ENCODE measurements at regions not wholly inside any gene's neighbourhood (a gene's known extent, or its start where the extent isn't known, plus 50 kb on each side); places are given as distances from the start of the nearest gene placed in this dataset.

- H3K27me3 Mint-ChIP-seq: no peaks in the 10 kb centered on the region
- intact Hi-C loops (cut with DNase I, micrococcal nuclease): no loop called here
- CTCF ChIA-PET: interaction anchor here (0.9 kb wide), 1 partner anchor 12 kb away, joined by 4 read pairs; no protein-coding TSS in a partner anchor
- no peaks in the 10 kb centered on the region for H3K36me3 Mint-ChIP-seq (ENCODE audit: low read depth)
- POLR2A ChIA-PET: no interaction called here
- DNase-seq (no peak), ATAC-seq (no peak)
- H3K27ac Mint-ChIP-seq: no peak overlapping the region
- H3K9me3 Mint-ChIP-seq (ENCODE audit: low read depth): no peaks in the 10 kb centered on the region
- H3K4me1 Mint-ChIP-seq: no peaks in the 10 kb centered on the region
- no peak overlapping the region for H3K4me3 Mint-ChIP-seq
These were observed 167.2 kb downstream of the C9orf152 start for GRCh38 chr9:110040788-110041187.

GRCh38 chr9:110041452-110041851 is 166.5 kb downstream of the C9orf152 start:
- Mint-ChIP-seq H3K36me3 (ENCODE audit: low read depth) (no peaks in the 10 kb centered on the region), H3K4me3 (no peak overlapping the region), H3K9me3 (ENCODE audit: low read depth) (no peaks in the 10 kb centered on the region), H3K27ac (no peak overlapping the region), H3K4me1 (no peaks in the 10 kb centered on the region), H3K27me3 (no peaks in the 10 kb centered on the region)
- ChIA-PET CTCF (interaction anchor here (0.6 to 1.1 kb wide), 3 partner anchors 11 to 18 kb away, joined by 3 to 5 read pairs (median 4); no protein-coding TSS in a partner anchor), POLR2A (no interaction called here)
- no peak for DNase-seq
- no peak for ATAC-seq
- intact Hi-C loops (cut with DNase I, micrococcal nuclease): no loop called here

GRCh38 chr9:110047232-110047954 is 160.6 kb downstream of the C9orf152 start:
- CTCF ChIA-PET: interaction anchor here (1.1 to 1.3 kb wide), 2 partner anchors 93 to 144 kb away, joined by 3 to 5 read pairs; no protein-coding TSS in a partner anchor
- POLR2A ChIA-PET: interaction anchor here (1.3 kb wide), 1 partner anchor 96 kb away, joined by 11 read pairs; no protein-coding TSS in a partner anchor
- no peaks in the 10 kb centered on the region for H3K9me3 Mint-ChIP-seq (ENCODE audit: low read depth)

GRCh38 chr9:110047955-110048402 is 160.0 kb downstream of the C9orf152 start:
- DNase-seq: no peak
- H3K27me3 Mint-ChIP-seq: peaks cover 10% of the 10 kb centered on the region
- peak overlapping the region; percentile 87 for H3K4me3 Mint-ChIP-seq
- peak overlapping the region; percentile 75 for H3K27ac Mint-ChIP-seq
- peak; percentile 59 for ATAC-seq
- ChIA-PET POLR2A (interaction anchor here (1.3 kb wide), 1 partner anchor 97 kb away, joined by 11 read pairs; no protein-coding TSS in a partner anchor), CTCF (interaction anchor here (1.1 to 1.3 kb wide), 2 partner anchors 93 to 144 kb away, joined by 3 to 5 read pairs; no protein-coding TSS in a partner anchor)
- H3K36me3 Mint-ChIP-seq (ENCODE audit: low read depth): peaks cover 12% of the 10 kb centered on the region
- intact Hi-C loops (cut with DNase I, micrococcal nuclease): loop anchor here (1.0 to 2.0 kb wide), 5 partner anchors 73 to 208 kb away; partner anchors contain the start of gene TXN (in 1 of the 2)
- H3K4me1 Mint-ChIP-seq: peaks cover 36% of the 10 kb centered on the region
- no peaks in the 10 kb centered on the region for H3K9me3 Mint-ChIP-seq (ENCODE audit: low read depth)

More at GRCh38 chr9:110047232-110047954, 160.6 kb downstream of the C9orf152 start:
- peak overlapping the region; percentile 75 for H3K27ac Mint-ChIP-seq
- H3K27me3 Mint-ChIP-seq: peaks cover 10% of the 10 kb centered on the region
- no peak for DNase-seq
- intact Hi-C loops (cut with DNase I, micrococcal nuclease): no loop called here
- peaks cover 10% of the 10 kb centered on the region for H3K36me3 Mint-ChIP-seq (ENCODE audit: low read depth)
- H3K4me1 Mint-ChIP-seq: peaks cover 36% of the 10 kb centered on the region
- peak overlapping the region; percentile 87 for H3K4me3 Mint-ChIP-seq
- ATAC-seq: no peak

- Mint-ChIP-seq H3K4me3 (peak overlapping the region; percentile 87), H3K36me3 (ENCODE audit: low read depth) (peaks cover 12% of the 10 kb centered on the region), H3K9me3 (ENCODE audit: low read depth) (no peaks in the 10 kb centered on the region), H3K27ac (peak overlapping the region; percentile 75), H3K4me1 (peaks cover 36% of the 10 kb centered on the region), H3K27me3 (peaks cover 10% of the 10 kb centered on the region)
- DNase-seq (peak; percentile 93), ATAC-seq (peak; percentile 89)
- CTCF ChIA-PET: interaction anchor here (1.3 to 1.5 kb wide), 2 partner anchors 103 to 145 kb away, joined by 5 to 6 read pairs; no protein-coding TSS in a partner anchor
- POLR2A ChIA-PET: interaction anchor here (1.3 kb wide), 1 partner anchor 98 kb away, joined by 11 read pairs; no protein-coding TSS in a partner anchor
- intact Hi-C loops (cut with DNase I, micrococcal nuclease): loop anchor here (1.0 to 2.0 kb wide), 5 partner anchors 74 to 208 kb away; partner anchors contain the start of gene TXN (in 1 of the 2)
These were observed 159.5 kb downstream of the C9orf152 start for GRCh38 chr9:110048403-110048975.

GRCh38 chr9:110048976-110049698 is 158.8 kb downstream of the C9orf152 start:
- DNase-seq (peak; percentile 44), ATAC-seq (peak; percentile 13)
- Mint-ChIP-seq H3K27me3 (peaks cover 10% of the 10 kb centered on the region), H3K27ac (peak overlapping the region; percentile 51), H3K4me3 (peak overlapping the region; percentile 87), H3K9me3 (ENCODE audit: low read depth) (no peaks in the 10 kb centered on the region), H3K36me3 (ENCODE audit: low read depth) (peaks cover 12% of the 10 kb centered on the region), H3K4me1 (peaks cover 36% of the 10 kb centered on the region)
- ChIA-PET CTCF (interaction anchor here (0.7 to 1.5 kb wide), 6 partner anchors 21 to 157 kb away, joined by 3 to 6 read pairs (median 4); no protein-coding TSS in a partner anchor), POLR2A (interaction anchor here (1.1 kb wide), 1 partner anchor 113 kb away, joined by 4 read pairs; no protein-coding TSS in a partner anchor)
- intact Hi-C loops (cut with DNase I, micrococcal nuclease): loop anchor here (1.0 to 2.0 kb wide), 6 partner anchors 74 to 207 kb away; partner anchors contain the start of gene TXN (in 1 of the 2)

- Mint-ChIP-seq H3K4me1 (peaks cover 36% of the 10 kb centered on the region), H3K27me3 (peaks cover 10% of the 10 kb centered on the region), H3K9me3 (ENCODE audit: low read depth) (no peaks in the 10 kb centered on the region), H3K36me3 (ENCODE audit: low read depth) (peaks cover 12% of the 10 kb centered on the region), H3K4me3 (peak overlapping the region; percentile 87), H3K27ac (peak overlapping the region; percentile 40)
- DNase-seq (peak; percentile 50), ATAC-seq (peak; percentile 22)
- intact Hi-C loops (cut with DNase I, micrococcal nuclease): loop anchor here (1.0 to 10.0 kb wide), 5 partner anchors 52 to 575 kb away; no protein-coding TSS in a partner anchor
- POLR2A ChIA-PET: interaction anchor here (1.1 kb wide), 1 partner anchor 114 kb away, joined by 4 read pairs; no protein-coding TSS in a partner anchor
- CTCF ChIA-PET: interaction anchor here (0.7 to 1.5 kb wide), 7 partner anchors 20 to 623 kb away, joined by 3 to 6 read pairs (median 3); no protein-coding TSS in a partner anchor
These were observed 158.1 kb downstream of the C9orf152 start for GRCh38 chr9:110049699-110050450.

GRCh38 chr9:110050925-110051355 is 157.0 kb downstream of the C9orf152 start:
- Mint-ChIP-seq H3K36me3 (ENCODE audit: low read depth) (peaks cover 12% of the 10 kb centered on the region), H3K4me3 (peak overlapping the region; percentile 87), H3K4me1 (peaks cover 36% of the 10 kb centered on the region), H3K27me3 (peaks cover 10% of the 10 kb centered on the region), H3K9me3 (ENCODE audit: low read depth) (no peaks in the 10 kb centered on the region), H3K27ac (peak overlapping the region; percentile 16)
- ChIA-PET CTCF (interaction anchor here (0.6 to 1.6 kb wide), 4 partner anchors 98 to 854 kb away, joined by 3 to 6 read pairs (median 4); no protein-coding TSS in a partner anchor), POLR2A (interaction anchor here (0.6 to 1.6 kb wide), 2 partner anchors 9 to 77 kb away, joined by 3 to 8 read pairs; no protein-coding TSS in a partner anchor)
- intact Hi-C loops (cut with DNase I, micrococcal nuclease): loop anchor here (1.0 to 10.0 kb wide), 3 partner anchors 51 to 574 kb away; no protein-coding TSS in a partner anchor
- ATAC-seq: peak; percentile 48
- DNase-seq: peak; percentile 56

- no peak for DNase-seq
- peaks cover 2% of the 10 kb centered on the region for H3K27me3 Mint-ChIP-seq
- ChIA-PET CTCF (interaction anchor here (0.7 to 5.3 kb wide), 3 partner anchors 123 to 157 kb away, joined by 3 to 49 read pairs (median 3); no protein-coding TSS in a partner anchor), POLR2A (no interaction called here)
- peaks cover 12% of the 10 kb centered on the region for H3K36me3 Mint-ChIP-seq (ENCODE audit: low read depth)
- intact Hi-C loops (cut with DNase I, micrococcal nuclease): loop anchor here in 1 of 2 experiments (5.0 to 10.0 kb wide), 2 partner anchors 484 to 569 kb away; no protein-coding TSS in a partner anchor
- no peak overlapping the region for H3K27ac Mint-ChIP-seq
- peaks cover 19% of the 10 kb centered on the region for H3K4me1 Mint-ChIP-seq
- ATAC-seq: no peak
- no peak overlapping the region for H3K4me3 Mint-ChIP-seq
- H3K9me3 Mint-ChIP-seq (ENCODE audit: low read depth): no peaks in the 10 kb centered on the region
These were observed 151.9 kb downstream of the C9orf152 start for GRCh38 chr9:110056062-110056461.

All from activated CD4-positive, alpha-beta T cell treated with anti-CD3 and anti-CD28 coated beads for 36 hours (primary cell).